ENCODE measurements at regions not wholly inside any gene's neighbourhood (a gene's known extent, or its start where the extent isn't known, plus 50 kb on each side); places are given as distances from the start of the nearest gene placed in this dataset.
A peak's percentile ranks its signal among the peaks of the same experiment; 100 is the strongest.

DNA sequence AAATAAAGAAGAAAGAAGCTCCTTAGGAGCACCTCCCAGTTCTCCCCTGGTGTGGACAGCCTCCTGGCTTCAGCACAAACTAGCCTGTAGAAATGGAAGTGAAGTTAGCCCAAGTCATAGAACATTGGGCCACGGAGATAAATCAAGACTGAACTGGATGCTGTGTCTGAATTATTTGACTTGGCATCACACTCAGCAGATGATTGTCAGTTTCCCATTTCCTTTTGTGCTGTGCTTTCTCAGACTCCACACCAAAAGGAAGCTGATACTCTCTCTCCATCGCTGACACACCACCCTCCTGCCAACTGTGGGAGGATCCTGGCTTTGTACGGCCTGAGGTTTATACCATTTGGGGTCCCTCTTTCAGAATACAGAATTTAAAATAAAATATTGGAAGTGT, 209.8 kb downstream of the TFAP2A start:
- Mint-ChIP-seq H3K4me3 (no peak overlapping the region), H3K27me3 (ENCODE audit: insufficient read depth) (no peaks in the 10 kb centered on the region; the same call in 1 of the 2 replicates), H3K36me3 (ENCODE audit: low read depth) (0 out of 2 replicates have a peak, but pooled peaks cover 4% of the 10 kb centered on the region), H3K4me1 (ENCODE audit: low read depth) (peaks cover 16% of the 10 kb centered on the region), H3K9me3 (no peaks in the 10 kb centered on the region; the same call in 1 of the 2 replicates), H3K27ac (no peak overlapping the region)
- TF ChIP-seq, protein P1, sequence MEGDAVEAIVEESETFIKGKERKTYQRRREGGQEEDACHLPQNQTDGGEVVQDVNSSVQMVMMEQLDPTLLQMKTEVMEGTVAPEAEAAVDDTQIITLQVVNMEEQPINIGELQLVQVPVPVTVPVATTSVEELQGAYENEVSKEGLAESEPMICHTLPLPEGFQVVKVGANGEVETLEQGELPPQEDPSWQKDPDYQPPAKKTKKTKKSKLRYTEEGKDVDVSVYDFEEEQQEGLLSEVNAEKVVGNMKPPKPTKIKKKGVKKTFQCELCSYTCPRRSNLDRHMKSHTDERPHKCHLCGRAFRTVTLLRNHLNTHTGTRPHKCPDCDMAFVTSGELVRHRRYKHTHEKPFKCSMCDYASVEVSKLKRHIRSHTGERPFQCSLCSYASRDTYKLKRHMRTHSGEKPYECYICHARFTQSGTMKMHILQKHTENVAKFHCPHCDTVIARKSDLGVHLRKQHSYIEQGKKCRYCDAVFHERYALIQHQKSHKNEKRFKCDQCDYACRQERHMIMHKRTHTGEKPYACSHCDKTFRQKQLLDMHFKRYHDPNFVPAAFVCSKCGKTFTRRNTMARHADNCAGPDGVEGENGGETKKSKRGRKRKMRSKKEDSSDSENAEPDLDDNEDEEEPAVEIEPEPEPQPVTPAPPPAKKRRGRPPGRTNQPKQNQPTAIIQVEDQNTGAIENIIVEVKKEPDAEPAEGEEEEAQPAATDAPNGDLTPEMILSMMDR (IDR thresholded peaks at IDR 0.05): no peak
- no peak for DNase-seq

DNA sequence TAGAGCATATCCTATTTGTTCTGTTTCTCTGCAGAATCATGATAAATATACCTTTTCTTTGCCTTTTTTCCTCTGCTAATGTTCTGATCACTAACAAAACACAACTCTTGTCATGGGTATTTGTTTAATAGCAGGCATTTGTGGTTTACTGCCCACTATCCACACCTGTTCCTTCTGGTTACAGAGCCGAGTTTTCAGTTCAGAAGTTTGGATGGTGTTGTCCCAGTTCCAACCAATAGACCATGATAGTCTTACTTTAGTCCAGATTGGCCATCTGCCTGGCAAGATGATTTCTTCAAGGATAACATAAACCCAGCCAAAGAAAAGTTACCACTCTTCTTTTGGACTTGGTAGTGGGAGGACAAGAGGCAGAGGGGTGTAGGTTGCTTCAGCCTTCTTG, 211.2 kb downstream of the TFAP2A start:
- TF ChIP-seq, protein P1 (IDR thresholded peaks at IDR 0.05): no peak
- DNase-seq: no peak
- no peaks in the 10 kb centered on the region; the same call in 1 of the 2 replicates for H3K9me3 Mint-ChIP-seq
- no peaks in the 10 kb centered on the region; the same call in 1 of the 2 replicates for H3K27me3 Mint-ChIP-seq (ENCODE audit: insufficient read depth)
- no peak overlapping the region for H3K4me3 Mint-ChIP-seq
- H3K36me3 Mint-ChIP-seq (ENCODE audit: low read depth): 0 out of 2 replicates have a peak, but pooled peaks cover 5% of the 10 kb centered on the region
- H3K4me1 Mint-ChIP-seq (ENCODE audit: low read depth): peaks cover 8% of the 10 kb centered on the region
- no peak overlapping the region for H3K27ac Mint-ChIP-seq

DNA sequence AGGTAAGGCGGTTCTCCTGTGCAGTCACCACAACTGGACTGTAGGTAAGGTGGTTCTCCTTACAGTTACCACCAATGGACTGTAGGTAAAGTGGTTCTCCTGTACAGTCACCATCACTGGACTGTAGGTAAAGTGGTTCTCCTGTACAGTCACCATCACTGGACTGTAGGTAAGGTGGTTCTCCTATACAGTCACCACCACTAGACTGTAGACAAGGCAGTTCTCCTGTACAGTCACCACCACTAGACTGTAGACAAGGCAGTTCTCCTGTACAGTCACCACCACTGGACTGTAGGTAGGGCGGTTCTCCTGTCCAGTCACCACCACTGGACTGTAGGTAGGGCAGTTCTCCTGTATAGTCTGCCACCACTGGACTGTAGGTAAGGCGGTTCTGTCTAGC, 212.3 kb downstream of the TFAP2A start:
- no peaks in the 10 kb centered on the region; the same call in 1 of the 2 replicates for H3K9me3 Mint-ChIP-seq
- H3K27me3 Mint-ChIP-seq (ENCODE audit: insufficient read depth): peaks cover 1% of the 10 kb centered on the region; the same call in 1 of the 2 replicates
- H3K4me3 Mint-ChIP-seq: no peak overlapping the region

DNA sequence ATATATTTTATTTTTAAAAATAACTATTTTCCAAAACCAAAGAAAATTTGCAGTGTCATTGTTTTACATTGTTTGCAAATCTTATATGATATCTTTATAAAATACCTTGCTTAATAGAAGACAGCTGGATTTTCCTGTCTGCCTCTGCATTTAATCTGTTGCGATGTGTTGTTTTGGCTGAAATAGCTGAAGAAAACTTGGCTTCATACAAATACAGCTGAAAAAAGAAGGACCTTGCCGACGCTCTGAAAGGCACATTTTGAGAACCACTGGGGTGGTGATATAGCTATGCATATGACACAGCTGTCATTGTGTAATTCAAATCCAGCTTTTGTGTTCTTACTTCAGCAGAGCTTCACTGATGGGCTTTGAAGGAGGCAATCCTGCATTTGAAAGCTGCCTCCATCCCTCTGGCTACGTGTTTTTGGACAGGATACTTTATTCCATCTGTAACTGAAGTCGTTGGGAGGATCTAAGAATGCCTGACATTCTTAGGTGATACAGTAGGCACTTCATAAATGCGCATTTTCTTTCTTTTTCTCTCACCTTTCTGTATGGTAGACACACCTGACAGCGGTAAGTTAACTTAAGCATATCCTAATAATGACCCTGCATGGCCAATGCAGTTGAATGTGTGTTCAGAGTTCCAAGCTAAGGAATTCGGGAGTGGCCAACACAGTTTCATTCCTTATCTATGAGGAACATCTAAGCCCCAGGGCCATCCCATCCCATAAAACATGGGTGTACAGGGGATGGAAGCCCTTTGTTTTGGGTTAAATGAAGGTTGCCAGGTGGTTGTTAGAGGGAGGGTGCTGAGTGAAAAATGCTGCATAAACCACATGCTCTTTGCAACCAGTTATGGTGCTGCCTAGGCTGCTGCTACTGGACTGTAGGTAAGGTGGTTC, 213.0 kb downstream of the TFAP2A start:
- no peak for DNase-seq
- Mint-ChIP-seq H3K4me3 (no peak overlapping the region), H3K27me3 (ENCODE audit: insufficient read depth) (peaks cover 1% of the 10 kb centered on the region; the same call in 1 of the 2 replicates), H3K9me3 (no peaks in the 10 kb centered on the region; the same call in 1 of the 2 replicates), H3K4me1 (ENCODE audit: low read depth) (peaks cover 18% of the 10 kb centered on the region), H3K27ac (no peak overlapping the region), H3K36me3 (ENCODE audit: low read depth) (0 out of 2 replicates have a peak, but pooled peaks cover 5% of the 10 kb centered on the region)
- TF ChIP-seq, protein P1 (IDR thresholded peaks at IDR 0.05): no peak

More for the DNA sequence above, 212.3 kb downstream of the TFAP2A start:
- Mint-ChIP-seq H3K4me1 (ENCODE audit: low read depth) (peaks cover 14% of the 10 kb centered on the region), H3K36me3 (ENCODE audit: low read depth) (0 out of 2 replicates have a peak, but pooled peaks cover 5% of the 10 kb centered on the region), H3K27ac (no peak overlapping the region)
- TF ChIP-seq, protein P1 (IDR thresholded peaks at IDR 0.05): no peak
- DNase-seq: no peak

DNA sequence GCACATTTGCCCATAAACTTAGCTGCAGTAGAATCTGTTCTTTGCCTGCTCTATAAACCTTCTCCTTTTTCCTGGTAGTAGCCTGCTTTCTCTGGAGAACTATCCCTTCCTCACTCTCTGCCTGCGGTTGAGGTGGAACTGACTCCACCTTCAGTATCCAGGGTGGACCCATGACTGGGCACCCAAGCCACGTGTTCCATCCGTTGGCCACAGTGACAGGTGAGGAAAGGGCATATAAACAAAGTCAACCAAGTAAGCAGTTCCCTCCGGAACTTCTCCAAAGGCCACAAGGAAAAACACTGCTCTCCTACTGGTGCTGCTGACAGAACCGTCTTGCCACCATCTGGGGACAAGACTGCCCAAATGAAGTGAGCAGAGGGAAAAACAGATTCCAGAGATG, 218.8 kb downstream of the TFAP2A start:
- peak overlapping the region; percentile 39; the same call in 1 of the 2 replicates for H3K4me3 Mint-ChIP-seq
- peaks cover 1% of the 10 kb centered on the region; the same call in 1 of the 2 replicates for H3K27me3 Mint-ChIP-seq (ENCODE audit: insufficient read depth)
- 0 out of 2 replicates have a peak, but pooled peaks cover 11% of the 10 kb centered on the region for H3K36me3 Mint-ChIP-seq (ENCODE audit: low read depth)
- TF ChIP-seq, protein P1 (IDR thresholded peaks at IDR 0.05): no peak
- DNase-seq: no peak
- H3K27ac Mint-ChIP-seq: peak overlapping the region; percentile 88
- no peaks in the 10 kb centered on the region for H3K9me3 Mint-ChIP-seq
- peaks cover 37% of the 10 kb centered on the region for H3K4me1 Mint-ChIP-seq (ENCODE audit: low read depth)

All from HFFc6 (cell line).